BLaER1 (cell line): ENCODE measurements at regions not wholly inside any gene's neighbourhood (a gene's known extent, or its start where the extent isn't known, plus 50 kb on each side); places are given as distances from the start of the nearest gene placed in this dataset.

ENCODE experiments used
- H3K27ac ChIP-seq: shearing (Covaris generic); formaldehyde crosslinking; 2 replicates; pipeline ENCODE4 v1.8.1; 2022
- H3K27me3 ChIP-seq: shearing (Covaris generic); formaldehyde crosslinking; 2 replicates; pipeline ENCODE4 v1.8.1; 2022
- H3K36me3 ChIP-seq: shearing (Covaris generic); formaldehyde crosslinking; 2 replicates; pipeline ENCODE4 v1.8.1; 2022
- H3K4me1 ChIP-seq: shearing (Covaris generic); formaldehyde crosslinking; 2 replicates; pipeline ENCODE4 v1.8.1; 2022
- H3K4me2 ChIP-seq: shearing (Covaris generic); formaldehyde crosslinking; 2 replicates; pipeline ENCODE4 v1.8.1; 2022
- H3K4me3 ChIP-seq: shearing (Covaris generic); formaldehyde crosslinking; 2 replicates; pipeline ENCODE4 v1.8.1; 2022
- H3K9ac ChIP-seq: shearing (Covaris generic); formaldehyde crosslinking; 2 replicates; pipeline ENCODE4 v1.8.1; 2022
- H3K9me3 ChIP-seq: shearing (Covaris generic); formaldehyde crosslinking; 2 replicates; pipeline ENCODE4 v1.8.1; 2022
- H4K20me1 ChIP-seq: shearing (Covaris generic); formaldehyde crosslinking; 2 replicates; pipeline ENCODE4 v1.8.1; 2022
- Cebpa-rat ChIP-seq: shearing (Covaris generic); IDR thresholded peaks from 2 replicates; pipeline ENCODE4 v1.8.1; 2022

DNA sequence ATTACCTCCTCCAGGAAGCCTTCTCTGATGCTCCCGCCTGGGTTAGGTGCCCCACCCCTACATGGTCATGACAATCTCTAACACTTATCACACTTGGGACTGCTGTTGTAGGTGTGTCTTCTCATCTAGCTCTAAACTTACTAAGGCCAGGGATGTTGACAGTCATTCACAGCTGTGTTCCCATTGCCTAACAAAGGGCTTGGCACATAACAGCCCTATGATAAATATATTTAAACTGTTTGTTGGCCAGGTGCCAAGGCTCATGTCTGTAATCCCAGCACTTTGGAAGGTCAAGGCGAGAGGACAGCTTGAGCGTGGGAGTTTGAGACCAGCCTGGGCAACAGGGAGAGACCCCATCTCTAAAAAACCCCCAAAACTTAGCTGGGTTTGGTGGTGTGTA lies 98.8 kb upstream of the RGS6 start:
- Histone ChIP-seq H3K36me3 (no peaks in the 10 kb centered on the region), H3K4me2 (no peak overlapping the region), H3K9ac (no peak overlapping the region), H4K20me1 (no peaks in the 10 kb centered on the region), H3K27me3 (no peaks in the 10 kb centered on the region), H3K9me3 (peaks cover 18% of the 10 kb centered on the region), H3K27ac (no peak overlapping the region), H3K4me3 (no peak overlapping the region), H3K4me1 (no peaks in the 10 kb centered on the region)
- no peak for TF ChIP-seq Cebpa-rat

GRCh38 chr14:71834284-71835204 lies 97.7 kb upstream of the RGS6 start:
- Histone ChIP-seq H3K4me1 (no peaks in the 10 kb centered on the region), H4K20me1 (no peaks in the 10 kb centered on the region), H3K27me3 (no peaks in the 10 kb centered on the region), H3K9ac (no peak overlapping the region), H3K4me2 (no peak overlapping the region), H3K9me3 (peaks cover 18% of the 10 kb centered on the region), H3K27ac (no peak overlapping the region), H3K36me3 (no peaks in the 10 kb centered on the region), H3K4me3 (no peak overlapping the region)
- no peak for TF ChIP-seq Cebpa-rat

DNA sequence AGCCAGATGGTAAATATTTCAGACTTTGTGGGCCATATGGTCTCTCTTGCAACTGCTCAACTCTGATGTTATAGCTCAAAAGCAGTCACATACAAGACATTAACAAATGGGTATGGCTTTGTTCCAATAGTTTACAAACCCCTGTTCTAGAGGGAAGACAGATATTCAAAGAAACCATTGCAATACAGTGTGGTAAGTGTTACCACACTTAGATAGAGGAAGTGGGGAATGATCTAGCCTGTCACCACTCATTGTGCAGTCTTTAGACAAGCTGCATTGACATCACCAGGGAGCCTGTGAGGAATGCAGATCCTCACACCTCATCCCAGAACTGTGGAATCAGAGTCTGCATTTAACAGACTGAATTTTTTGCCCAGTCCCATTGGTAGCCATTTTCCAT lies 80.0 kb upstream of the RGS6 start:
- H3K9ac ChIP-seq: no peak overlapping the region
- H3K4me3 ChIP-seq: no peak overlapping the region
- TF ChIP-seq Cebpa-rat: no peak
- H4K20me1 ChIP-seq: no peaks in the 10 kb centered on the region
- H3K36me3 ChIP-seq: no peaks in the 10 kb centered on the region
- H3K4me2 ChIP-seq: no peak overlapping the region
- peaks cover 8% of the 10 kb centered on the region for H3K9me3 ChIP-seq
- H3K27ac ChIP-seq: no peak overlapping the region
- H3K4me1 ChIP-seq: peaks cover 19% of the 10 kb centered on the region
- H3K27me3 ChIP-seq: no peaks in the 10 kb centered on the region

DNA sequence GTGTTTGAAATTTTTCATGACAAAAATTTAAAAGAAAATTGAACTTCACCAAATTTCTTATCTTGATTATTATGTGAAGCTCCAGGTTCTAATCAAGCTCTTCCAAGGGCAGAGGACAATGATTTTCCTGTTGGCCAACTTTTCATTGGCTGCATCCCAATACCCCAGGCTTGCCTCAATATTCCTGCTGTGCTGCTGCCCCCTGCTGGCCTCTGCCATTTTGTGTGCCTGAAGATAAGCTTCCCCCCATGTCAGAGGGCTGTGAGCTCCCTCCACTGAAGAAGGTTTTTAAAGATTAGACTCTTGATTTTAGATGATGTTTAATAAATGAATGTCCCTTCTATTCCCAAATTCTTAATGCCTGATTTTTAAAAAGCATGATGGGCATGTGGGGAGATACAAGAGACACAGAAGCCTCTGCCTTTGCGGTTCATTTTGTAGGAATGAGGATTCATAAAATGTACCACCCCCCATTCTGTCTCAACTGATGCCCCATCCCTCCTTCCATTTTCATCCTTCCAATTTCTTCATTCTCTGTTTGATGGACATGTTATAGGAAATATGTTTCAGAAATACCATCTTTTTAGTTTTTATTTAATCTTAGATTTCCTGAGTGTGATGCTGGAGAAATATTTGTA lies 76.7 kb upstream of the RGS6 start:
- Histone ChIP-seq H3K9ac (peak overlapping the region; percentile 51; the same call in 1 of the 2 replicates), H3K4me1 (peaks cover 22% of the 10 kb centered on the region), H4K20me1 (no peaks in the 10 kb centered on the region), H3K27ac (peak overlapping the region; percentile 73; the same call in 1 of the 2 replicates), H3K9me3 (peaks cover 24% of the 10 kb centered on the region), H3K36me3 (no peaks in the 10 kb centered on the region), H3K27me3 (no peaks in the 10 kb centered on the region), H3K4me3 (no peak overlapping the region), H3K4me2 (peak overlapping the region; percentile 79)
- TF ChIP-seq Cebpa-rat: no peak

- H3K27me3 ChIP-seq: no peaks in the 10 kb centered on the region
- no peak overlapping the region for H3K4me3 ChIP-seq
- no peaks in the 10 kb centered on the region for H3K36me3 ChIP-seq
- no peaks in the 10 kb centered on the region for H4K20me1 ChIP-seq
- TF ChIP-seq Cebpa-rat: no peak
- peaks cover 22% of the 10 kb centered on the region for H3K4me1 ChIP-seq
- H3K4me2 ChIP-seq: peak overlapping the region; percentile 79
- peak overlapping the region; percentile 73; the same call in 1 of the 2 replicates for H3K27ac ChIP-seq
- peak overlapping the region; percentile 51; the same call in 1 of the 2 replicates for H3K9ac ChIP-seq
- peaks cover 25% of the 10 kb centered on the region for H3K9me3 ChIP-seq
These were observed 75.9 kb upstream of the RGS6 start for GRCh38 chr14:71856199-71856919.

GRCh38 chr14:71863049-71863448 lies 69.2 kb upstream of the RGS6 start:
- H3K4me1 ChIP-seq: no peaks in the 10 kb centered on the region
- no peaks in the 10 kb centered on the region for H3K27me3 ChIP-seq
- no peak for TF ChIP-seq Cebpa-rat
- no peak overlapping the region for H3K4me2 ChIP-seq
- H3K9ac ChIP-seq: no peak overlapping the region
- no peaks in the 10 kb centered on the region for H4K20me1 ChIP-seq
- H3K27ac ChIP-seq: no peak overlapping the region
- no peaks in the 10 kb centered on the region for H3K36me3 ChIP-seq
- H3K4me3 ChIP-seq: no peak overlapping the region
- peaks cover 17% of the 10 kb centered on the region; the same call in 1 of the 2 replicates for H3K9me3 ChIP-seq

GRCh38 chr14:71863766-71864165 lies 68.5 kb upstream of the RGS6 start:
- H3K4me1 ChIP-seq: no peaks in the 10 kb centered on the region
- H4K20me1 ChIP-seq: no peaks in the 10 kb centered on the region
- no peak overlapping the region for H3K4me2 ChIP-seq
- H3K27ac ChIP-seq: no peak overlapping the region
- H3K9ac ChIP-seq: no peak overlapping the region
- no peak for TF ChIP-seq Cebpa-rat
- no peak overlapping the region for H3K4me3 ChIP-seq
- no peaks in the 10 kb centered on the region for H3K27me3 ChIP-seq
- peaks cover 10% of the 10 kb centered on the region; the same call in 1 of the 2 replicates for H3K9me3 ChIP-seq
- no peaks in the 10 kb centered on the region for H3K36me3 ChIP-seq
